HG03575 (cell line): ENCODE measurements at regions not wholly inside any gene's neighbourhood (a gene's known extent, or its start where the extent isn't known, plus 50 kb on each side); places are given as distances from the start of the nearest gene placed in this dataset.

Source experiments
- ATAC-seq: cut with Tn5 transposase; IDR thresholded peaks from one replicate; pipeline ENCODE4 v1.9.1; 2021; ENCODE audit not compliant: unreplicated experiment, insufficient number of reproducible peaks, low FRiP score; ENCODE audit errors: extremely low read depth

- no peak for ATAC-seq
These were observed 191.3 kb downstream of the AACS start for GRCh38 chr12:125256634-125256936.

- no peak for ATAC-seq
These were observed 194.1 kb downstream of the AACS start for GRCh38 chr12:125259178-125259867.

GRCh38 chr12:125262851-125263250 lies 197.6 kb downstream of the AACS start:
- ATAC-seq, result no peak

- ATAC-seq, result no peak
These were observed 198.2 kb downstream of the AACS start for GRCh38 chr12:125263385-125263784.

- no peak for ATAC-seq
These were observed 201.9 kb downstream of the AACS start for GRCh38 chr12:125267114-125267513.

- no peak for ATAC-seq
These were observed 204.0 kb downstream of the AACS start for GRCh38 chr12:125269276-125269675.

GRCh38 chr12:125271892-125272291 lies 206.7 kb downstream of the AACS start:
- ATAC-seq, result no peak

GRCh38 chr12:125272383-125272933 lies 207.2 kb downstream of the AACS start:
- ATAC-seq, result no peak

- no peak for ATAC-seq
These were observed 211.3 kb downstream of the AACS start for GRCh38 chr12:125276567-125276966.

- no peak for ATAC-seq
These were observed 215.5 kb downstream of the AACS start for GRCh38 chr12:125280482-125281377.

- ATAC-seq, result no peak
These were observed 217.7 kb downstream of the AACS start for GRCh38 chr12:125282921-125283320.

GRCh38 chr12:125283521-125283920 lies 218.3 kb downstream of the AACS start:
- ATAC-seq, result no peak

GRCh38 chr12:125284087-125284486 lies 218.9 kb downstream of the AACS start:
- no peak for ATAC-seq

GRCh38 chr12:125284945-125285685 lies 219.9 kb downstream of the AACS start:
- no peak for ATAC-seq

GRCh38 chr12:125286005-125286727 lies 220.9 kb downstream of the AACS start:
- no peak for ATAC-seq

- peak; percentile 66 for ATAC-seq
These were observed 222.1 kb downstream of the AACS start for GRCh38 chr12:125287155-125287847.

GRCh38 chr12:125288931-125289928 lies 224.0 kb downstream of the AACS start:
- no peak for ATAC-seq
